NCI-H69 (cell line): ENCODE measurements at regions not wholly inside any gene's neighbourhood (a gene's known extent, or its start where the extent isn't known, plus 50 kb on each side); places are given as distances from the start of the nearest gene placed in this dataset.

ENCODE experiments used
- DNase-seq: peaks from one replicate; lab custom pipeline; 2025; lab: John Stamatoyannopoulos, UW

DNA sequence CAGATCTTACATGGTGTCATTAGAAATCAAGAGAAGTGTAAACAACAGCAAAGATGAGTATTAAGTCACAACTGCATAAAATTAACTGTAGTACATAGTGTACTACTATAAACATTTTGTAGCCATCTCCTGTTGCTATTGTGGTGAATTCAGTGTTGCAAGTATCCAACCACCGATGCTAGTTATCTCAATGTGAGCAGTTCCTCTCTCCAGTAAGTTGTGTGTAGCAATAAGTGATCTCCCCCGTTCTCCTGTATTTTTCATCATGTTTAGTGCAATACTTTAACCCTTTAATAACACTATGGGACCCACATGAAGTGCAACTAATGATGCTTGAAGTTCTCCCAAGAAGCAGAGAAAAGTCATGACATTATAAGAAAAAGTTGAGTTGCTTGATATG lies 264.7 kb upstream of the KCNH8 start:
- DNase-seq: no peak

DNA sequence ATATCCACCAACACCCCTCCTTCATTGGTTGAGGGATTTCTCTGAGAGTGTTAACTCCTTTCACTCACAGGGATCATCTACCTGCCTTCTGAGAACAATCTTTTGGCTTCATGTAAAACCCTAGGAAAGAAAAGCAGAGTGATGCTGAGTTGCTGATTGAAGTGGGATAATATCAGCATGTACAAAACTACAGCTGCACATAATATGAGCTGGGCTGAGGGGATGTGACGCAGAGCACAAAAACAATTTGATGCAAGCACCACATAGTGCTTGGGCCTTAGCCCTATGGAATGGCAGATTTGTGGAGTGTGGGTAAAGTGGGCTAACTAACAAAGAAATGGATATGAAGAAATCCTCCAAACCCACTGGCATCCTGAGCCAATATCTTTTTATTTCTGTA lies 267.6 kb upstream of the KCNH8 start:
- DNase-seq: no peak

DNA sequence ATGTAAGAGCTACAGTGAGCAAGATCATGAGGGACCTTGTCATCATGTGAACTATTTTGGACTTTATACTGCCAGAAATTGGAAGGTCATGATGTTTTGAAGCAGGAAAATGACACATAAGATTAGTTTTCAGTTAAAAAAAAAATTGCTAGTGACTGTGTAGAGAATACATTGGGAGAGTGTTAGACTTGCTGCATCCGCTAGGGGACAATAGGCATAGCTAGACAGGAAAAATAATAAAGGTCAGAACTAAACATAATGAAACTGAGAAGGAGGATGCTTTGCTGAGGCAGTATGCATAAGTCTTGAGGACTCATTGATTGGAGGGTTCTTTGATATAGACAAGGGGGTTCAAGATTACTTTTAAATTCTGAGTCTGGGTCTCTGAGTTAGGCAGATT lies 275.8 kb upstream of the KCNH8 start:
- DNase-seq: no peak

DNA sequence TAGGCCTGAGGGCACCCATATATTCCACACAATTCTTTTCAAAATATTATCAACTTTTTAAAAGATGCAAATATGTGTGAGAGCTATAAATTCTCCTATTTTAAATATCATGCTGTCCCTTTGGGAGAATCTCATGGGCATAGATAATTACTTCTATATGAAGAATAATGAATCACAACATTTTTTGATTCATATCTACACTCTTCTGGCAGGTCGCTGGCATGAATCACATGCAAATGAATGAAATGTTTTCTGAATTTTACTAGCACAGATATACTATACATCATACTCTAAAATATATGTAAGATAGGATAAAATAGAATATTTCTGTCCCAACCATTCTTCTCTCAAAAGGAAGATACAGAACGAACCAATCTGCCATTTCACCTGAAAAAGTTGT lies 277.7 kb upstream of the KCNH8 start:
- DNase-seq: no peak

DNA sequence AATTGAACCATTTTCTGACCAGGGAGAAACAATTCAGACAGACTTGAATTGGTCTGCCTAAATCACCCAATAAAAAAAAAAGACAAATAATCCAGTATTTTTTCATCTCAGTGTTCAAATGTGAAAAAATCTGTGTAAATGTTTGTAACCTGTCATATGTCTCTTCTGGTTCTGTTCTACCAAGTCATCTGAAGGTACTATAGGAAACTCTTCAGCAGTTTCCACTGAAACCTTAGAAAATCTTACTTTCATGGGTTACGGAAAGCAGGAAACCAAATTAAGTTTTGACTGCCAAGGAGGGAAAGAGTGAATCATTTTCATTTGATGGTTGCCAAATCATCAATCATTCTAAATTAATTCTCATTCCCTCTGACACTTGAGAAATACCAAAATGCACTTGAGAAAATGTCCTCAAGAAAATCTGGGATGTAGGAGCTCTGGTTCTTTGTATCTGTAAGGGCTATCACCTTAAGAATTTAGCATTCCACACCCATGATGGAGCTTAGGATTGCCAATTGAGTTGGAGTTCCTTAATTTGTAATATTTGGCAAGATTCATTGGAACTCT lies 278.2 kb upstream of the KCNH8 start:
- no peak for DNase-seq

DNA sequence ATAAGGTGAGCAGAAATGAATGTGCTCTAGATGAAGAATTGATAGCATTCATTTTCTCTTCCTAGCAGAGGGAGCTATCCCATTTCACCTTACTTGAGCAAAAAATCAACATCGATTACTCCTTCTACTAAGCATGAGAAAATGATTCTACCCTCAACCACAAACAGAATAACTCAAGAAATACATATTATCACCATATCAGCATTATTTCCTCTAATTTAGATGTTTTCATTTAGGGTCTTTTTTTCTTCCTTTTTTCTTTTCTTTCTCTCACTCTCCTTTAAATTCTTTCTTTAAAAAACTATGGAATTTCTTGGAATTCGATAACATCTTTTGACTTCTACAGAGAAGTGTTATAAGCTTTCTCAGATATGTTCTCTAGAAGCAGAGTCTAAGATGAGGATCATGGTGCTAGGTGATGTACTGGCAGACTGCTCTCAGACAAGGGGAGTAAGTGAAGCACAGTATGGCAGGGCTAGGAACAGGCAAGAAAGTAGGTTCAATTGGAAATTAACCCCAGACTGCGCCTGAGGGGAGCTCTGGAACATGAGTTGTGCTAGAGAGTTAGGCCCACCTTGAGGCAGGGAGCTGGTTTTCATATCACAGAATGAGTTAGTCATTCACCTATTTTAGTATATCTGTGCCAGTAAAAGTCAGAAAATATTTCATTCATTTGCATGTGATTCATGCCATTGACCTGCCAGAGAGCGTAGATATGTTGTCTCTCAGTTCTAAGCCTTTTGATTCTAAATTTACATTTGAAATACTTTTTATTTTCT lies 279.2 kb upstream of the KCNH8 start:
- DNase-seq: no peak

DNA sequence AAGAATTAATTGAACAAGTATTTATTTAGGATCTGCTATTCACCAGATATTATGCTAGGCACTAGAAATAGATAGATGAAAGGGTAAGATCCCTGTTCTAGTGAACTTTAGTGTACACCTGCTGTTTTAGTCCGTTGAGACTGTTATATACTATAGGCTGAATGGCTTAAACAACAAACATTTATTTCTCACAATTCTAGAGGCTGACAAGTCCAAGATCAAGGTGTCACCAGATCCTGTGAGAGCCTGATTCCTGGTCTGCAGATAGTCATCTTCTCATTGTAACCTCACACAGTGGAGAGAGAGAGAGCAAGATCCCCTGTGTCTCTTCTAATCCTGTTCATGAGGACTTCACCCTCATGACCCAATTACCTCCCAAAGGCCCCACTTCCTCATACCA lies 281.4 kb upstream of the KCNH8 start:
- no peak for DNase-seq

DNA sequence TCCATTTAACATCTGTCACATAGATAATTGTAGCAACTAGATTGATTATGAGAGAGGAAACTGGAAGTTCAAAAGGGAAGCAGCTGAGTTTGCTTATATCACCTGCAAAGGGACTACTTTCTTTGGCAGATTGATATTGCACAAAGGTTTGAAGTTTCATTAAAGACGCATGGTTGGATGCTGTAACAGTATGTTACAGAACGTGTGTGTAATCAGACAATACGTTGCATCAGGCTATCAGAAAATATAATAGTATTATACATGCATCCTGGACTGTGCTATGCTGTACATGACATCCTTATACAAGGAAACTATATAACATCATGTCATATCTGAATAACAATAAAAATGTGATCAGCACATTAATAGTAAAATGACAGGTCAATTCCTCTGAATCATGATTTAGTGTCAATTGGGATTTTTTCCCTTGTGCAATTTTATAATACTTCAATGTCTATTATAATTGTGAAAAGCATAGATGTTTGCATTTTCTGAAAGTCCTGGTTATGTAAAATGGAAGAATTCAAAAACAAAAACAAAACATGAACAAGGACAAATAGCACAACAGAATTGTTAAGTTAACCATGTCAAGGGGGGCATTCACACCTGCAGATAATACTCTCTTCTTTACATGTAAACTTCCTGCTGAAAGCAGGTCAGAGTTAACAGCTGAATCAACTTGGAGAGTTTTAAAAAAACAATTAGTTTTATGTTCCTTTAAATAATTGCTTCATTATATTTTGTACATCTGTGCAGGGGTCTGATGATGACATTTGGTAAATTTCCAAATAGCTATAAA lies 283.2 kb upstream of the KCNH8 start:
- DNase-seq: peak; percentile 71

DNA sequence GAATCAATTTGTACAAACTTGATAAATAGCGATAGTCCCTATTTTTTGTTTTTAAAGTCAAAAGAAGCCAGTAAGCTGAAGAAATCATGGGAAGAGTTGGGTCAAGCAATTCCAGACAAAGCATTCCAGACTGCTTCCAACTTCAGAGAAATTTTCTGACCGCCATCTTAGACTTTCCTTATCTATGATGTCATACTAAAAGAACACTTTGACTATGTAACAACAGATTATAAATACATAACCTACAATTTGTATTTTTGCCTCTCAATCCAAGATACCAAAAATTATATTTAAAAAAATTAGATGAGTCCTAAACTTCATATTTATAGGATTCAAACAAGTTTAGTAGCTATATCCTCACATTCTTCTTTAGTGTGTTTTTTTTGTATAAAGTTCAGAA lies 286.2 kb upstream of the KCNH8 start:
- no peak for DNase-seq

DNA sequence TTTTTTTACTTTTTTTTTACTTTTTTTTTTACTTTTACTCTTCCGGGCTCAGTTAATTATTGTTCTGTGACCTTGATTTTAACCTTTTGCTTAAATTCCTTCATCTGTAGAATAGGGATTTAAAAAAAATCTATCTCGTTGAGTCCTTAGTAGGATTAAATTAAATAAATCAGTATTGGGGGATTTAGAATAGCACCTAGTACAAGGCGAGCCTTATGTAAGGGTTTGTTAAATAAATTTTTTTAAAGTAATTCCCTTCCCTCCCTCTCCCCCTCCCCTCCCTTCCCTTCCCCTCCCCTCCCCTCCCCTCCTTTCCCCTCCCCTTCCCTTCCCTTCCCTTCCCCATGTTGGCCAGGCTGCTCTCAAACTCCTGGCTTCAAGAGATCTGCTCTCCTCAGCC lies 287.2 kb upstream of the KCNH8 start:
- no peak for DNase-seq

DNA sequence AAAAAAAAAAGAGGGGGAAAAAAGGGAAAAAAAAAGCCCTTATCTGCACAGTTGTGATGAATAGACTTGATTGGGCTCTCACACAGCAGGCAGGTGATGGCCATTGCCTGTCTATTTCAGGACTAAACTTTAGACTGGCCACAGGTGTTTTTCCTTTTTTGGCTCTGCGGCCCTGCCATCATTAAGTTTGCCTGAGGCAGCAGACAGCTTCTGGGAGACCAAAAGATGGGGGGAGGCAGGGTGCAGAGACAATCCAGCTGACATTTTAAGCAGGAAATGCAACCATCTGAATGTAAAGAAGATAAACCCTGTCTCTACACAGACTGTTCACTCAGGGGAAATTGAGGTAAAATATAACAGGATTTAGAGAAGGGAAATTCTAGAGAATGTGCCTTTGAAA lies 295.0 kb upstream of the KCNH8 start:
- DNase-seq: peak; percentile 80

DNA sequence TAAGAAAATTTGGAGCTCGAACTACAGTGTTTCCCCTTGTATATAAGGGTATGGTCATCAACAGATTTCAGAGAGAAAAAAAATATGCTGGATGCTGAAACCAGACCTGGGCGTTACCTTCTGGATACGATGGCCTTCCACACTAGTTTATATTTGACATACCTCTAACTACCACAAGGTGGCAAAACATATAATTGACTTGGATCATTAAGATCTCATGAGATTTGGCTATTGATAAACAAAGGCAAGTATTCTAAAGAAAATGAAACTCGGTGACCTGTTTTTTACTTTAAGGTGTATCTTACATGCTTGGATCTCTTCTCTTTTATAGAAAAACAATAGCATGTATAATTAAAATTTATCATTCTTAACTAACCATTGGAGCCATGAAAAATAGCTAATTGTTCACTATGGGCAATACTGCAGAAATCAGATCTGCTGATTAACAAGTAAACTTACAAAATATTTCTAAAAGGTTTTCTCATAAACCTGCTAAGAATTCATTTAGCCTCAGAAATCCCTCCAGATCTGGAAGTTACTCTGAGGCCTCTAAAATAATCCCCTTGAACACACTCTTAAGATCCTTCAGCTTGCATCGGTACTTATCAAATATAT lies 300.6 kb upstream of the KCNH8 start:
- peak; percentile 42 for DNase-seq

DNA sequence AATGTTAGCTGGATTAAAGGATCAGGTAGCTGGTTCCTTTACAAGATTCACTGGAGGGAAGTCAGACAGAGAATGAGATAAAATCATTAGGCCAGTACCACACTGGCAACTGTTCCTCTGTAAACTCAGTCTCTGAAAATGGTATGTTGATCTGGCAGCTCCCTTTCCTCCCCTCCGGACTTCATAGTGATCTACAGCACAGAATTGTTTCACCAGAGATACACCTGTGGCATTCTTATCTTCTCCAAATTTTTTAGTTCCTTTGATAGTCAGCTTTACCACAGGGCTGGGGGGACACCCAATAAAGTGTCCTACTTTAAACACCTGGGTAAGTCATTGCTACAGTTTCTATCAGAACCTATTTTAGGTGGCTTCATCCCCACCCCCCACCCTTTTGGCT lies 304.3 kb upstream of the KCNH8 start:
- no peak for DNase-seq

DNA sequence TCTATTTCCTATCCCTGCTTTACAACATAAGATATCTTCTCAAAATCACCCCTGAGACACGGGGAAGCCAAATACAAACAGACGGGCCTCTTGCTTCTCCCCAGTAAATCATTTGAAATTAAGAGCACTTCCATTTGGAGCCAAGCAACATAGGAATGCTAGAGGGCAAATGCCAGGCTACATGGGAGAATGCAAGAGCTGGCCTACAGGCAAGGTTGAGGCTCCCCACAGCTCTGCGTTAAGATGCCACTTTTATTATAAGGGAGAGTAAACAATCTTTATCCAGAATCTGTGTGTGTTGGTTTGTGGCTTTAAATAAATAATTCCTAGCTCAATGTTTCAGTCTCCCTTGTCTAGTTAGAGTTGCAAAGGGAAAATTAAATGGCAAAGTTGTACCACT lies 305.1 kb upstream of the KCNH8 start:
- no peak for DNase-seq

DNA sequence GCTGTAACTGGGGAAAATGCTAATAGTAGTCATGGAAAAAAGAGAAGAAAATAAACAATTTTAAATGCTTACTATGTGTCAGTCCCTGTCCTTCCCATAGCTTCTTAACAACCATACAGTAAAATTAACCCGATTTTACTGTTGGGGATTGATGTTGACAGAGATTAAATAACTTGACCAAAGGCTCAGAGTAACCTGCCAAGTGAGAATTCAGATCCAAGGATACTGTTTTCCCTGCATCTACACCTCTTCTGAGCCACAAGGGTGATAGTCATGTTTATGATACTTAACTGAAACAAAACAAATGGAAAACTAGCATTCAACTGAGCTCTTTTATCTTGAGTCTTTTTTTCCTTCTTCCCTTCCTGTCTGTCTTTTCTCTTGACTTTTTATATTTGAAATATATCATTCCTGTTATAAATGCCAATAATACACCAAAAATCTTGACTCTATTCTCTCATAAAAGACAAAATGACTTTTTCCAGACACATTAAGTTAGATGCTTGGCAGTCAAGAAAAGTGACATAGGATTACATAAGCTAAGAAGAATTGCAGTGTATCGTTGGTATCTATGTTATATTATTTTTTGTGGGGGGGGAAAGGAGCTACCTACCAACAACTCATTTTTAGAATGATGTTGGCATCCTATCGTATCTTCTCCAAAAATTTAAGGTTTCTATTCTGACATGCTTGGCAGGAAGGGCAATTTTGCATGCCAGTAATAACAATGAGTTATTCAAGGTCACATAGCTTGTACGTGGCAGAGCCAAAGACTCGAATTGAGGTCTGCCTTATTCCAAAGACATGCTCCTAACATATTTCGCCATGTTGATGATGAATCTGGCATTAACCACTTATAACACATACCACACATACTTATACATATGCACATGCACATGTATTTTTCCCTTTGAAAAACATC lies 306.6 kb upstream of the KCNH8 start:
- DNase-seq: no peak

DNA sequence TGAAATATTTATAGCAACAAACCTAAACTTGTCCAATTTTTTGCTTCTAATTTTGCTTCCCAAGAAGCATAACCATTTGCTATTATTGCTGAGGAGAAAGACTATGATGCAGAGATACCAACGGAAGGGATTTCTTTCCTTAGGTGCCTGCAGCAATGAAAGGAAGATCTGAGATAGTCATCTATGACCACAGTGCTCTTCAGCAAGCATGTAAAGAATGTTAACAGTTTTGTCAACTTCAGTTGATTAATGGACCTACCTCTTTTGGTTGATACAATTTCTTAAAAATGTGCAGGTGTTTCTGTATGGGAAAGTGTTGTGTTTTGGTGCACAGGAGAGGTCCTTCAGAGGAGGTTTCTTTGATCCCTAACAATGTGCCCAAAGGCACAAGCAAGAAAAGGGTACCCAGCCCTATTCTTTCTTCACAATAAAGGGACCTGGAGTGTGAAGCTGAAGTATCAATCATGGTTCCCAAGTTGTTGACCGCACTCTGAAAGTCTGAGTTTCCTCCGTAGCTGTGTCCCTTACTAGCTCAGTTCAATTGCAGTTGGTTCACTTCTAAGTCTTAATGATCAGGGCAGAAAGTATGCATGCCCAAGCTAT lies 307.7 kb upstream of the KCNH8 start:
- no peak for DNase-seq

DNA sequence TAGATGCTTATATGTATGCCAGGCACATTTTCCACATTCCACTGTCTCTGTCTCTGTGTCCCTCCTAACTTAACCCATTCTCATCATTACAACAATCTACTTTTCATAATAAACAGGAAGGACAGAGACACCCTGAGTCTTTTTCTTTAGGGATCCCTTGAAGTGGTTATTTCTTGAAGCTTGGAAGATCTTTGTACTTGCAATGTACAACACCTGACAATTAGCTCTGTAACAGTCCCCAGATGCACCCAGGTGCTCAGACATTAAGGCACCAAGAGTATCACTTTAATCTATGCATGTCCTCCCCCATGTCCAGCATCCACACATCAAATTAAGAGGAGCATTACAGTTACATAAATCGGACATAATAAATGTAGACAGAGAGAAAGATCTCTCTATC lies 309.6 kb upstream of the KCNH8 start:
- DNase-seq: no peak

DNA sequence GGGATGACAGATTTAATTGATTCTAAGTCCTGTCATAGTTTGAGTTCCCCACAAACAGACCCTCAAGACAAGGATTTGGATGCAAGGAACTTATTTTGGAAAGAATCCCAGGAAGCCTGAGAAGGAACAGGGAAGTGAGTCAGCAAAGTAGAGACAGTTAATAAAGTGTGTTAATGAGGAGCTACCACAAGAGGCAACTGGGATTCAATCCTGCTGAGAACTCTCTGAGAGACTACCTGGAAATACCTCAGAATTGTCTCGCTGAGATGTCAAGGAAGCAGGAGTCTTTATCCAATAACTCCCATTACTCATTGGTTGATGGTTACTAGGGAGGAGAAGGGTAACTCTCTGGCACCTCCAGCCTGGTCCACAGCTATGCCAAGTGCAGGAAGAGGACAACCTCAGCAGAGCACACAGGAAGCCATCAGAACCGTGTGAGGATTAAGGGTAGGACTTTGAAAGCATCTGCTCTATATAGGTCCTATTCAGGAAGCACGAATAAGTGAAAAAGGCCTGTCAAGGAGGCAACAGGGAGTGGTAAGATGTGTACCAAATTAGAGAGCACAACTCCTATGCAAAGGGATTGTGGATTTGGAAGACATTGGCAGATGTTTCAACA lies 311.1 kb upstream of the KCNH8 start:
- DNase-seq: no peak

DNA sequence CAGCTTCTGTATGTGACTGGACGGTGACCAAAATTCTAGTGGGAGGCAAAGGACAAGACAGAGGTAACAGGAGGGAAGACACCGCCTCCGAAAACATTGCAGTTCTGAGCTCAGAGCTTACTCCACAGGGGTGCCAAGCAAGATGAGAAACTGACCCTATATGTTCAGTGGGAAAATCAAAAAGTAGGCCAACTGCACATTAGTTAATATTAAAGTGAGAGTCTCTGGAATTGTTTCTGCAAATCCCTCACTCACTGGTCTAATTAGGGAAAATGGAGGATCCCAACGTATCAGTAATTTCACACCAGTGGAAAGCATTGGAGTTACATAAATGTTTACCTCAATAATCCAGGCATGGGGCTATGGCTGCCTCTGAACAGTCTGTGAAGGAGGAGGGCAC lies 313.3 kb upstream of the KCNH8 start:
- no peak for DNase-seq

DNA sequence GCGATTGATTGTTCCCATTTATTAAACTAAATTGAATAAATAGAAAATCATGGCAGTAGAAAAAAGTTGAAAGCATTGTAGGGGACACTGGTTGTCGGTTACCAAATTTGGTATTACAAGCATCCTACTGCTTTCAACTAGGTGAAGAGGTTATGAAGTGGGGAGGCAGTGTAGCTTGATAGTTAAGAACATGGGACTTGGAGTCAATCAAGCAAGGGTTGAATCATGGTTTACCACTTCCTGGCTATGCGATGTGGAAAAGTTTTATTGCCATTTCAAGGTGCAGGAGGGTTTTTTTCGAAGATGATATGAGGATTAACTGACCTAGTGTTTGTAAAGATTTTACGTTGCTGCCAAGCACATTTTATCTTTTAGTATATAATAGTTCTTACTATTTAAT lies 318.2 kb upstream of the KCNH8 start:
- DNase-seq: no peak

DNA sequence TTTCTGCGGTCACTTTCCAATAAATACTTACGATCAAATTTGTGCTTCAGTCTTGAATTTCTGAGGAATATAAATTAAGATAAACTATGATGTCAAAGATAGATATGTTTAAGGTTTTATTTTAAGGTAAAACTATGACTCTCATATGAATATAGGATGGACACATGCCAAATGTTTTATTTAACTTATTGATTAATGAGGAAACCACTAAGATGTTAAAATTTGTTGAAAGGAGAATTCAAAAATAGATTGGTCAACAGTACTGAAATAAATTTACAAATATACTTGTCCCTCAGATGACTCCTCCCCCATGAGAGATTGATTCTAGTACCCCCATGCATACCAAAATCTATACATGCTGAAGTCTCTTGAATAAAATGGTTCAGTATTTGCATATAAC lies 319.7 kb upstream of the KCNH8 start:
- no peak for DNase-seq
